Coronary artery (tissue), 2 donors: ENCODE measurements at regions not wholly inside any gene's neighbourhood (a gene's known extent, or its start where the extent isn't known, plus 50 kb on each side); places are given as distances from the start of the nearest gene placed in this dataset.
A peak's percentile ranks its signal among the peaks of the same experiment; 100 is the strongest.
"Not testable (repeated sequence)": the region's sequence is repeated elsewhere in the genome, so short reads cannot be mapped to it uniquely, and the experiment has no call there.

Source experiments
- DNase-seq: peaks from one replicate; pipeline ENCODE4 v3.0.0-alpha.2; 2017; ENCODE audit warnings: low spot score
- H3K27ac ChIP-seq, 2 donors: fragments of 200-600 bp; sonication (generic); one replicate each; pipeline ENCODE4 v1.5.1; 2016 to 2019
- H3K4me3 ChIP-seq: fragments of 200-600 bp; sonication (generic); 2 replicates; pipeline ENCODE4 v1.5.1; 2016; ENCODE audit warnings: mild to moderate bottlenecking, moderate library complexity
- TF ChIP-seq, protein P1 (sequence below): fragments of 200-600 bp; sonication (generic); IDR thresholded peaks from one replicate; pipeline ENCODE4 v1.5.1; 2019; ENCODE audit warnings: antibody characterized with exemption

DNA sequence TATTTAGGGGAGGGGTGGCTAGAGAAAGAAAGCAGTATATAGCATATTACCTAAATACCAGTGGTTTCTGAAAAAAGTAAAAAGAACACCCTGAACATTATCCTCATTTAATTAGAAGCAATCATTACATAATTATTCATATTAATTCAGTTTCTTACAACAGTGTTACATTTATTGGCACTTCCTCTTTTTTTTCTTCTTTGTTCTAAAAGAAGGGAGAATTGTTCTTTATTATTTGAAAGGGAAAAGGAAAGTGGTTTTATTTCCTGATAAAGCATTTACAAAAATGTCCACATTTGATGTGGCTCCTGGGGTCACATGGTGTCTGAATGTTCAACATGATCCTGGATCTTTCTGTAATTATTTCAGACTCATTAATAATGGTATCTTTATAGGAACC lies 254.9 kb upstream of the ZEB2 start:
- no peak overlapping the region for H3K4me3 ChIP-seq
- TF ChIP-seq, protein P1, sequence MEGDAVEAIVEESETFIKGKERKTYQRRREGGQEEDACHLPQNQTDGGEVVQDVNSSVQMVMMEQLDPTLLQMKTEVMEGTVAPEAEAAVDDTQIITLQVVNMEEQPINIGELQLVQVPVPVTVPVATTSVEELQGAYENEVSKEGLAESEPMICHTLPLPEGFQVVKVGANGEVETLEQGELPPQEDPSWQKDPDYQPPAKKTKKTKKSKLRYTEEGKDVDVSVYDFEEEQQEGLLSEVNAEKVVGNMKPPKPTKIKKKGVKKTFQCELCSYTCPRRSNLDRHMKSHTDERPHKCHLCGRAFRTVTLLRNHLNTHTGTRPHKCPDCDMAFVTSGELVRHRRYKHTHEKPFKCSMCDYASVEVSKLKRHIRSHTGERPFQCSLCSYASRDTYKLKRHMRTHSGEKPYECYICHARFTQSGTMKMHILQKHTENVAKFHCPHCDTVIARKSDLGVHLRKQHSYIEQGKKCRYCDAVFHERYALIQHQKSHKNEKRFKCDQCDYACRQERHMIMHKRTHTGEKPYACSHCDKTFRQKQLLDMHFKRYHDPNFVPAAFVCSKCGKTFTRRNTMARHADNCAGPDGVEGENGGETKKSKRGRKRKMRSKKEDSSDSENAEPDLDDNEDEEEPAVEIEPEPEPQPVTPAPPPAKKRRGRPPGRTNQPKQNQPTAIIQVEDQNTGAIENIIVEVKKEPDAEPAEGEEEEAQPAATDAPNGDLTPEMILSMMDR = no peak
- no peak for DNase-seq
- no peak overlapping the region for H3K27ac ChIP-seq

DNA sequence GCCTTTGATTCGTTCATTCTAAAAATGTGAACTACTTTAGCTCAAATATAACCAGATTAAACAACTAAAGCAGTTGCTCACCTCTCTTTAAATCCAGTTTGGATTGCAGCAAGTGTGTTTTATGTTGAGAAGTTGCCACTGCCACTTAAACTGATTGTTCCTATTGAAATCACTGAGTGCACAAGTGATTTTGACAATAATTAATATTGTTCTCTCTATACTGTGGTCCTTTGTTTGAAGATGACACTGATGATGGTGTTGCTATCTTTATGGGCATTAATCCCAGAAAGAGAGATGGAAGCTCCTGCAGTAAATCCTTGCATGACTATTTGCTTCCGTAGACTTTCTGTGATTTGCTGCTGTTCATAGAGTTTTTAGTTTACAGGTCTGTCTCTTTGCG lies 251.4 kb upstream of the ZEB2 start:
- Histone ChIP-seq H3K27ac (no peak overlapping the region), H3K4me3 (no peak overlapping the region)
- DNase-seq = no peak

DNA sequence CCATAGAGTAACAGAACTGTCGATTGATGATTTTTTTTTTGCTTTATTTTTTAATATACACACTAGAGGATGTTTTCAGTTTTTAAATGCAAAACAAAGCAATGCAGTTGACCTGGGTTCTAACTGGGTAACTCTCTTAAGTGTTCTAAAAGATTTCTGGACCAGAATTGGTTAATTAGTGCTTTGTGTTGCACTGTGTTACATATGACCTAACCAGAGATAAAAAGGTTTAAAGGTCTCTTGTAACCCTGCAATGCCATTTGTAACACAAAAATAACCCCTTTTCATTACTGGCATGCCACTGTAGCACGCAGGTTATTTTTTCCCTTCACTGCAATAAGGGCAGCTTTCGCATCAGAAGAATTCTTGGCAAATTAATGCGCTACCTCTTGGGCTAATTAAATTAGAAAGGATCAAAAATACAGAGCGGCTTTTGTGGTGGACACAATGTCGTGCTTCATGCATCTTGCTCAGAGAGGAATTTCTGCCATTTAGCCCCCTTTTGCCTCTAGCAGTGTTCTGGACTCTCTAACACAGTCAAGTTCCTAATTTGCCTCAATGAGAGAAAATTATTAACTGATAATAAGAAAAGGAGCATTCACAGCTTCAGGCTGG lies 250.8 kb upstream of the ZEB2 start:
- Histone ChIP-seq H3K27ac (no peak overlapping the region), H3K4me3 (no peak overlapping the region)
- TF ChIP-seq, protein P1 = no peak
- no peak for DNase-seq

More for the DNA sequence above, 251.4 kb upstream of the ZEB2 start:
- TF ChIP-seq, protein P1 = no peak

DNA sequence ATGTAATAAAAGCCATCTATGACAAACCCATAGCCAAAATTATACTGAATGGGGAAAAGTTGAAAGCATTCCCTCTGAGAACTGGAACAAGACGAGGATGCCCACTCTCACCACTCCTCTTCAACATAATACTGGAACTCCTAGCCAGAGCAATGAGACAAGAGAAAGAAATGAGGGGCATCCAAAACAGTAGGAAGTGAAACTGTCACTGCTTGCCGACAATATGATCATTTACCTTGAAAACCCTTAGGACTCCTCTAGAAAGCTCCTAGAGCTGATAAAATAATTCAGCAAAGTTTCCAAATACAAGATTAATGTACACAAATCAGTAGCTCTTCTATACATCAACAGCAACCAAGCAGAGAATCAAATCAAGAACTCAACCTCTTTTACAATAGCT lies 241.0 kb upstream of the ZEB2 start:
- H3K27ac ChIP-seq, DNase-seq, H3K4me3 ChIP-seq: not testable (repeated sequence)

DNA sequence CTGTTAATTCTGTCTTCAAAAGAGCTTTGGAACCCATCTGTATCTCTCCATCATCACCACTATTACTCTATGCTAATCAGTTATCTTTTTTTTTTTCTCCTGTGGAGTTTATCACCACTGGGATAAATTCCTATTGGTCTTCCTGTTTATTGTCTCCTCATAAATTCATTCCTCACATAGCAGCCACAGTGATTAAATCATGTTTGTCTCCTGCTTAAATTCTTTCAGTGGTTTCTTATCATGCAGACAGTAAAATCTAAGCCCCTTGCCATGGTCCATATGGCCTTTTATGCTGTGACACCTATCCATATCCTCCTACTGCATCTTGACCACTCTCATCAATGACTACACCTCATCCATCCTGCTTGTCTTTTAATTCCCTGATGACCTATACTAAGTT lies 239.8 kb upstream of the ZEB2 start:
- no peak for DNase-seq
- TF ChIP-seq, protein P1 = no peak
- H3K27ac ChIP-seq = no peak overlapping the region
- no peak overlapping the region for H3K4me3 ChIP-seq

DNA sequence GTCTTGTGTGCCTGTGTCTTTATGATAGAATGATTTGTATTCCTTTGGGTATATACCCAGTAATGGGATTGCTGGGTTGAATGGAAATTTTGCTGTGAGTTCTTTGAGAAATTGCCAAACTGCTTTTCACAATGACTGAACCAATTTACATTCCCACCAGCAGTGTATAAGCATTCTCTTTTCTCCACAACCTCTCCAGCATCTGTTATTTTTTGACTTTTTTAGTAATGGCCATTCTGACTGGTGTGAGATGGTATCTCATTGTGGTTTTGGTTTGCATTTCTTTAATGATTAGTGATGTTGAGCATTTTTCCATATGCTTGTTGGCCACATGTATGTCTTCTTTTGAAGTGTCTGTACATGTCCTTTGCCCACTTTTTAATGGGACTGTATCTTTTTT lies 238.3 kb upstream of the ZEB2 start:
- not testable (repeated sequence) for H3K27ac ChIP-seq, DNase-seq, H3K4me3 ChIP-seq

DNA sequence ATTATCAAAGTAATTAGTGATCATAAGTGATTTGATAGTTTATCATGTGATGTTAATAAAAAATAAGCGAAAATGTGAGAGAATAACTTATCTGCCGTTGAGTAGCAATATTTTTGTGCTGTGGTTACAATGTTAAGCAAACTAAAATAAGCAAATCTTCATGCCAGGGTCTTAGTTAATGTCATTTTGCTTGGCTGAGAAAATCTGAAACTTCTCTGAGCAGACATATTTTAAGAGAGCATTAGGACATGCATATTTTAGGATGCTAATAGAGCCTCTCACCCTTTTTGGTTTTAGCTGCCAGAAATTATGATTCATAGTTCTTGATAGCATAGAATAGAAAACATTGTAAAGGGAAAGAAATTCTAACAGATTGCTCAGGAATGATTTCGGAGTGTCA lies 233.5 kb upstream of the ZEB2 start:
- H3K27ac ChIP-seq = no peak overlapping the region
- TF ChIP-seq, protein P1 = no peak
- peak overlapping the region; percentile 7 for H3K4me3 ChIP-seq
- DNase-seq = no peak

DNA sequence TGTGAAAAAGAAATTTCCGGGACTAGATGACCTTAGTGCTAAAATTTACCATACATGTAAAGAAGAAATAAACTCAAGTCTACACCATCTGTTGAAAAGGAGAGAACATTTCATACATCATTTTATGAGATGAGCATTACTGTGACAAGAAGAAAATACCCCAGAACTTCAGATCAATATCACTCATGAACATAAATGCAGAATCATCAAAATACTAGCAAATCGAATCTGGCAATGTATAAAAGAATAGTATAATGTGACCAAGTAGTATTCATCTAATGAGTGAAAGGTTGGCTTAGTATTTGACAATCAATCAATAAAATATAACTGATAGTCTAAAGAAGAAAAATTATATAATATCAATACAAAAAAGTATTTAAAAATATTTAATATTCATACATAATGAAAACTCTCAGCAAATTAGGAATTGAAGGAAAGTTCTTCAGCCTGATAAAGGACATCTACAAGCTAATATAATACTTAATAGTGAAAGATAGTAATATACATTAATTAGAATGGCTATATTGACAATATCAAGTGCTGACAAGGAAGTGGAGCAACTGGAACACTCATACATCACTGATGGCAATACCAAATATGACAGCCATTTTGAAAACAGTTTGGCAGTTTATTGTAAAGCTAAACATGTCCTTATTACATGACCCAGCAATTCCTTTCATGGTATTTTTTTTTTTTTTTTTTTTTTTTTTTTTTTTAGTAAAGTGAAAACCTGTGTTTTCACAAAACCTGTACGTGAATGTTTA lies 231.4 kb upstream of the ZEB2 start:
- Histone ChIP-seq H3K4me3 (no peak overlapping the region), H3K27ac (no peak overlapping the region)
- DNase-seq = no peak
- TF ChIP-seq, protein P1 = no peak
